Stimulated activated CD4-positive, alpha-beta T cell treated with anti-CD3 and anti-CD28 coated beads, Interleukin-1b, Interleukin-23, amount 100 ng/mL, for 48 hours (primary cell): ENCODE measurements at regions not wholly inside any gene's neighbourhood (a gene's known extent, or its start where the extent isn't known, plus 50 kb on each side); places are given as distances from the start of the nearest gene placed in this dataset.

ENCODE experiments used
- DNase-seq: peaks from one replicate; pipeline ENCODE4 v3.0.0-alpha.2; 2020

GRCh38 chr7:35384761-35385700 is 131.1 kb upstream of the TBX20 start:
- DNase-seq: no peak

DNA sequence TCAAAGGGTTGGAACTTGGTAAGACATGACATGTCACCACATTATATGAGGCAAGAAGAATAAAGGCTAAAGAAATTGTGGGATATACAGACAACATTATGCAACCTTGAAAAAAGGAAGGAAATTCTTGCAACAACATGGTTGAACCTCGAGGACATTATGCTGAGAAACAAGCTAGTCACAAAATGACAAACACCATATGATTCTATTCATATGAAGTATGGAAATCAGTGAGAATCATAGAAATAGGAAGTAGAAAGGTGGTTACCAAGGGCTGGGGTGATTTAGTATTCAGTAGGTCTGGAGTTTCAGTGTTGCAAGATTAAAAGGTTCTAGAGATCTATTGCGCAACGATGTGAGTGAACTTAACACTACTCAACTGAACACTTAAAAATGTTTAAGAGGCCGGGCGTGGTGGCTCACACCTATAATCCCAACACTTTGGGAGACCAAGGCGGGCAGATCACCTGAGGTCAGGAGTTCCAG is 126.9 kb upstream of the TBX20 start:
- no peak for DNase-seq

GRCh38 chr7:35379481-35379880 is 125.6 kb upstream of the TBX20 start:
- no peak for DNase-seq

- DNase-seq: no peak
These were observed 121.6 kb upstream of the TBX20 start for GRCh38 chr7:35375516-35375915.

- no peak for DNase-seq
These were observed 121.0 kb upstream of the TBX20 start for GRCh38 chr7:35374858-35375257.

DNA sequence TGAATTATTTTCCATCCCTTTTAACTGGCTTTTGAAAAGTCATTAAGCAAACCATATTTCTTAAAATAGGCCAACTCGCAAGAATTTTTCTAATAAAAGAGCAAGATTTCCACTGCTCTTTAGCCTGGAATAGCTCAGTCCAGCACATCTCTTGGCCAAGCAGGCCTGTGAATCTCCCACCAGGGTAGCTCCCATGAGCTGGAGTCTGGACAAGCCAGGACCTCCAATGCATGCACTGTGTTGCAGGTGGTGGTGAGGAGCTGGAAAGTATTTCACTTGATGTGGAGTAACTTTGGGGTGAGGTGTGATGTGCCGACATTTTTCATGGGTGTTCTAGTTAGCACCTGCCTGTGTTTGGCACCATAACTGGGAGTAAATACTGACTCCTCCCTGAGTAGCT is 117.3 kb upstream of the TBX20 start:
- DNase-seq: no peak

DNA sequence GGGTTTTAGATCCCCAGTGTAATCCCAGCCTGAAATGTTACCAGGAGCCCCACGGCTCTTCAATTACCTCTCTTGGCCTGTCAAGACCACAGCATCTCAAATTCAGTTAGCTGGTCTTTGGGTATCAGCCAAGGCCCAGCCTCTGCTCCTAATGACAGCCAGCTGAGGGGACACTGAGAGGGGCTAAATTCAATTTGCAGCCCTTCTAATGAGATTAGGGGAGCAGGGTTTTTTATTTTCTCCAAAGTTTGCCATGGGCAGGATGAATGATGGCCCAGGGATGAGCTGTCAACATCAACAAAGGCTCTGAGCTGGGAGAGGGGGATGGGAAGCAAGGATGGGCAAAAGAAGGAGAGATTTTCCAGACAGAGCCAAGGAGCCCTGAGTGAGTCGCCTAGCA is 116.8 kb upstream of the TBX20 start:
- DNase-seq: no peak

- DNase-seq: no peak
These were observed 112.6 kb upstream of the TBX20 start for GRCh38 chr7:35366167-35367155.

DNA sequence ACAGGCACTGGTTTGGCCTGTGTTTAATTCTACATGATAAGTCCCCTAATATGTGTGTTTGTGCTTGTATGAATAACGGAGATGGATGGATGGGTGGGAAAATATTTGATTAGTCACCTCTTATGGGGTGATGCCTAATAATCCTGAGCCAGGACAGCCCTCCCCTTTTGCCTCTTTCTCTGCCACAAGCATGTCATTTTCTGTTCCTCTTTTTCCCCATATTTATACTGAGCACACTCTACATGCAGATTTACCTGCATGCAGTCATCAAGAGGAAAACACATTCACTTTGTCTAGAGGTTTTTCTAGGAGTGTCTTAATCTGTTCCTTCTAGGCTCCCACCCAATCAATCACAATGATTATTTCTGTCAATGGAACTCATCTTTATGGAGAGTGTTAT is 111.6 kb upstream of the TBX20 start:
- DNase-seq: no peak

DNA sequence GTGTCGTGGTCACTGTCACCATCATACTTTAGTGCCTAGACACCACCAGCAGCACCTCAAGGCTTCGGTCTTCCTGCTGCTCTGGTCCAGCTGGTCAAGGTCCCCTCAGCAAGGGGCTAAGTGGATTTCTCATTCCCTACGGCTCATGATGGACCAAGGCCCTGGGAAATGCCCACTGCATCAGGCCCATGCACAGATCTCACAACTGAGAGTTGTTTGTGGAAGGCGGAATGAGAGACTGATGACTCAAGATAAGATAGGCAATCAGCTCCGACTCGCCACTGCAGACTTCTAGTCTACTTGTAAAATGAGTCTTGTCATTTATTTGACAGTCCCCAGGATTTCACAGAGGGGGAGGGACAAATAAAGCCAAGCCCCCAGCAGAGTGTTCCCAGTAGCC is 108.4 kb upstream of the TBX20 start:
- DNase-seq: no peak

DNA sequence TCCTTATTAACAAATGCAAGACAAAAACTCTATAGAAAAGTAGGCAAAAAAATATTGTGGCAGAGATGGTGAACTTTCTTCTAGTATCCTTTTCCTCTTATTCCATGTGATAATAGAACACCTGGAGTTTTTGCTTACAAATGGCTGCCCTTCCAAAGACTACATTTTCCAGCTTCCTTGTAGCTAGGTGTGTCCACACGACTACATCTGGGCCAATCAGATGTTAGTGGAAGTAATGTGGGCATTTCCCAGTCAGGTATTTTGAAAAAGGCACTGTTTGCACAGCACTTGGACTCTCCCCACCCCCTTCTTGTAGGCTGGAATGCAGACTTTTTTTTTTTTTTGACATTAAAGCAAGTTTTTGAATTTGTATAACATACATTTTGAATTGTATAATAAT is 105.5 kb upstream of the TBX20 start:
- no peak for DNase-seq

- no peak for DNase-seq
These were observed 102.6 kb upstream of the TBX20 start for GRCh38 chr7:35356495-35356894.

DNA sequence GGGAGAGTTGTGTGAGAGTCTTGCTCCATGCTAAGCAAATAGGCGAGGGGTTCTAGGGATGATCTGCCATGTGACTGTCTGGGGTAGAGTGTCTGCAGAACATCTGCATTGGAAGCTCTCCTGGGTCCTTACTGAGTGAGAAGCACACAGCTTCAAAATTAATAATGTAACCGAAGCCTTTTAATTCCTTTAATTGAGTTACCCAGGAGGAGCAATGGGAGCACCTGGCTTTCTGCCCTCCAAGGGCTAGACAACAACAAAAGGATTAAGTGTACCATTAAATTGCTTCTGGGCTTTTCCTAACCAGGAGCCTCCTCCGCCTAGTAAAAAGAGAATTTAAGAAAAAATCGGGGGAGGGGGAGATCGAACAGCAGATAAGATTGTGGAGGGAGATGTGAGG is 102.0 kb upstream of the TBX20 start:
- DNase-seq: no peak

DNA sequence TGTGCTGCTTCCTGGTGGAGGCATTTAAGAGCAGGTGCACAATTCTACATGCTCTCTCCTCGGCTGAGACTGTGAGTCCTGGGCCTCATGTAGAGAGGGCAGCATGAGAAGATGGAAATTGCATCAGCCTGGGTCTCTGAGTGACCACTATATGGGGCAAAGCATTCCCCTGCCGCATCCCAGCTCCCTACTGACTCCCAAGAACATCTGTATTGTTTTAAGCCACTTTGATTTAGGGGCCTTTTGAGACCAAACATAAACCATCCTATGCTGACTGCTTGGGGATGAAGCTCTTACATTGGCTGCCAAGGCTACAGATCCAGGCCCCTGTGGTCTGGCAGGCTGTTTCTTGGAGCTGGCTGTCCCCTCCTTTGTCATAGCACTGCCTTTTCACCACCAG is 101.3 kb upstream of the TBX20 start:
- DNase-seq: no peak

DNA sequence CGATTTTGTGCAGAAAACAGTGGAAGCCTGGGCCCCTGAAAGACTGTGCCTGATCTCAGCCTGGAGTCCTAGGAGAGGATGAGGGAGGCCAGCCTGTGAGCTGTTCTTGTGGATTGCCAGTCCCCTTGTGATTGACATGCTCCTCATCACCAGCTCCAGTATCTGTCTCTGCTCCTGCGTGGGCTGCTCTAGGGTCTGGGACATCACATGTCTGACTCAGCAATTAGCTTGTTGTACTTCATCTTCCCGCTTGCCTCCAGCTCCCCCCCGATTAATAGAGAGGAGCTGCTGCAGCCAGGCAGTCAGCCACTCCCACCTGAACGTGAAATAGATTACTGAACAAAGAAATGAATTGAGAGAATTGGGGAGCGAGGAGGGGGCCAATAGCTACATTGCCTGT is 99.6 kb upstream of the TBX20 start:
- no peak for DNase-seq

GRCh38 chr7:35351466-35351865 is 97.6 kb upstream of the TBX20 start:
- DNase-seq: no peak

GRCh38 chr7:35348611-35349400 is 94.9 kb upstream of the TBX20 start:
- DNase-seq: no peak

DNA sequence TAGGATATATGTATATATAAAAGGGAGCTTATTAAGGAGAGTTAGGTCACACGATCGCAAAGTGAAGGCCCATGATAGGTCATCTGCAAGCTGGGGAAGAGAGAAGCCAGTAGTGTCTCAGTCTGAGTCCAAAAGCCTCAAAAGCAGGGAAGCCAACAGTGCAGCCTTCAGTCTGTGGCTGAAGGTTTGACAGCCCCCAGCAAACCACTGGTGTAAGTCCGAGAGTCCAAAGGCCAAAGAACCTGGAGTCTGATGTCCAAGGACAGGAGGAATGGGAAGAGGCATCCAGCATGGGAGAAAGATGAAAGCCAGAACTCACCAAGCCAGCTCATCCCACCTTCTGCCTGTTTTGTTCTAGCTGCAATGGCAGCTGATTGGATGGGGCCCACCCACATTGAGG is 88.9 kb upstream of the TBX20 start:
- no peak for DNase-seq

GRCh38 chr7:35339811-35340210 is 85.9 kb upstream of the TBX20 start:
- DNase-seq: no peak

- DNase-seq: no peak
These were observed 82.5 kb upstream of the TBX20 start for GRCh38 chr7:35336444-35336843.

- no peak for DNase-seq
These were observed 80.6 kb upstream of the TBX20 start for GRCh38 chr7:35334506-35334905.

DNA sequence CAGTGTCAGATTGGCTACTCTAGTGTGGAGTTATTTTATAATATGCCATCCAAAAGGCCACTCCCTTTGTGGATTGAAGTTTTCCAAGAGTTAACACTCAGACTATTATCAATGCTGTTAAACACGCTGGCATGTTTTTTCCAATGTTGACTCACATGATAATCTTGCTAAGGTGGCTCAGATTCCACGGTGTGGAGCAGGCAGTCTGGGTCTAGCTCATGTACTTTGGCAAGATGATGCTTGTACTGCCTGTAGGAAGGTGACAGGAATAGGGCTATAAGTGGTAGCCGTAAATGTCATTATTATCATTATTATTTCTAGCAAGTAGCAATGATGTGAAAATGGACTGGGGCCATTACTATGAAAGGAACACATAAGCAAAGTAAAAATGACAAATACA is 79.4 kb upstream of the TBX20 start:
- DNase-seq: no peak
